GM06990 (cell line): ENCODE measurements at regions not wholly inside any gene's neighbourhood (a gene's known extent, or its start where the extent isn't known, plus 50 kb on each side); places are given as distances from the start of the nearest gene placed in this dataset.

Experiments used
- DNase-seq: peaks from one replicate; pipeline ENCODE4 v3.0.0-alpha.2; 2011; ENCODE audit not compliant: insufficient read length; ENCODE audit errors: extremely low read depth
- H3K27me3 ChIP-seq: replicated peaks from 2 replicates; pipeline ENCODE4 v1.6.0; 2011; ENCODE audit warnings: low read length; ENCODE audit not compliant: control insufficient read depth, insufficient read depth
- H3K36me3 ChIP-seq: 2 replicates; pipeline ENCODE4 v1.5.1; 2011; ENCODE audit warnings: low read length; ENCODE audit not compliant: control insufficient read depth, insufficient read depth
- H3K4me3 ChIP-seq: replicated peaks from 2 replicates; pipeline ENCODE4 v1.5.1; 2011; ENCODE audit warnings: low read depth, mild to moderate bottlenecking, control low read depth, low read length
- CTCF ChIP-seq: IDR thresholded peaks from 2 replicates; pipeline ENCODE4 v1.5.1; 2011; ENCODE audit warnings: low read length, control low read depth, mild to moderate bottlenecking, inconsistent platforms; ENCODE audit not compliant: insufficient read depth, poor library complexity, severe bottlenecking

- TF ChIP-seq CTCF: no peak
- DNase-seq: no peak
- no peaks in the 10 kb centered on the region; the same call in 1 of the 2 replicates for H3K27me3 ChIP-seq
- no peak overlapping the region for H3K4me3 ChIP-seq
- no peaks in the 10 kb centered on the region for H3K36me3 ChIP-seq
These were observed 156.6 kb downstream of the INO80D start for GRCh38 chr2:205929246-205929942.

GRCh38 chr2:205925373-205926337 lies 160.3 kb downstream of the INO80D start:
- H3K4me3 ChIP-seq: no peak overlapping the region
- peak; percentile 93 for TF ChIP-seq CTCF

GRCh38 chr2:205924676-205925075 lies 161.3 kb downstream of the INO80D start:
- no peak for DNase-seq
- Histone ChIP-seq H3K4me3 (no peak overlapping the region), H3K36me3 (no peaks in the 10 kb centered on the region), H3K27me3 (peaks cover 1% of the 10 kb centered on the region)
- TF ChIP-seq CTCF: no peak

More at GRCh38 chr2:205925373-205926337, 160.3 kb downstream of the INO80D start:
- no peaks in the 10 kb centered on the region for H3K36me3 ChIP-seq
- DNase-seq: peak; percentile 57
- H3K27me3 ChIP-seq: peaks cover 1% of the 10 kb centered on the region

GRCh38 chr2:205915130-205915524 lies 170.8 kb downstream of the INO80D start:
- Histone ChIP-seq H3K36me3 (no peaks in the 10 kb centered on the region), H3K4me3 (no peak overlapping the region), H3K27me3 (no peaks in the 10 kb centered on the region; the same call in 1 of the 2 replicates)
- TF ChIP-seq CTCF: no peak
- DNase-seq: no peak

GRCh38 chr2:205914213-205915129 lies 171.5 kb downstream of the INO80D start:
- TF ChIP-seq CTCF: no peak
- Histone ChIP-seq H3K36me3 (no peaks in the 10 kb centered on the region), H3K4me3 (no peak overlapping the region), H3K27me3 (no peaks in the 10 kb centered on the region; the same call in 1 of the 2 replicates)
- DNase-seq: no peak
